NCI-H345 treated with DMSO at 0.1 percent for 48 hours (cell line): ENCODE measurements at regions not wholly inside any gene's neighbourhood (a gene's known extent, or its start where the extent isn't known, plus 50 kb on each side); places are given as distances from the start of the nearest gene placed in this dataset.

Experiments used
- DNase-seq: peaks from one replicate; lab custom pipeline; 2025; ENCODE audit not compliant: unreplicated experiment; lab: John Stamatoyannopoulos, UW

DNA sequence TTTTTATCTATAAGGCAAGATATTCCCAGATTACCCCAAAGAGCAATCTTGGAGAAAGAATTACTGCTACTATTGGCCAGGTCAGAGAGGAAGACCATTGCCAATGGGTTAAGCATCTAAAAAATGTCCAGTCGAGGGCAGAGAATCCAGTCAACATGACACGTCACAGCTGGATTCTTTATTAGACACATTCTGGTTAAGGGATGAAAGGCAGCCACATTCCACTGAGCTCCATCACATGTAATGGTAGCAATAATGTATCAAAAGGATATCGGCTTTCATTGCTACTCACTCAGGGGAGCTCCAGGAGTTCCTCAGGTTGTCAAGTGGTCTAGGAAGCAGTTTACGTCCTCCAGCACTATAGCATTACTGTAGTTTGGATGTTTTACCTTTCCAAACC lies 421.1 kb downstream of the PLOD2 start:
- DNase-seq, result no peak

DNA sequence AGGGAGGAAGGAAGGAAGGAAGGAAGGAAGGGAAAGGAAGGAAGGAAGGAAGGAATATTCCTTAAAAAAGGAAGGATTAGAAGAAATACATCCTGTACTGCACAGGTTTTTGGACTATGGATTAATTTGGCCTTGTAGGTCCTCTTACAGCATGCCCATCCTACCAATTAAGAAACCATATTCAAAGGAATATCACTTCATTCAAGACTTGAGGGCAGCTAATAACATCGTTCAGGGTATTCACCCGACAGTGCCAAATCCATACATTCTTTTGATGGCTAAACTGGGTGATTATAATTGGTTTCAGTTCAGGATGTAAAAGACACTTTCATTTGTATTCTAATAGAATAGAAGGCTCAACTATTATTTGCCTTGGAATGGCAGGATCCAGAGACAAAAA lies 410.3 kb downstream of the PLOD2 start:
- DNase-seq, result no peak

DNA sequence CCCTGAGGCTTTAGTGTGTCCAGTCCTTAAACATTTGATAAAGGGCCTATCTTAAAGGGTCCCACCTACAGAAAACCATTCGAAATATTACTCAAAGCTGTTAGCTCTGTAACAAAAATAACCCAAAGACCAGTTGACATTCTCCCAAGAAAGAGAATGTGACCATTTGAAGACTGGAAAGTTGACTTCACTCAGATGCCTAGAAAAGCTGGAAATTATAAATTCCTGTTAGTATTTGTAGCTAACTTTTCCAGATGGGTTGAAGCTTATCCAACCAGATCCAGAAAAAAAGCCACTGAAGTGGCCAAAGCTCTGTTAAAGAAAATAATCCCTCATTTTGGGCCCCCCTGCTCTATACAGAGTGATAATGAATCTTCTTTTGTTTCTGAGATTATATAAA lies 408.4 kb downstream of the PLOD2 start:
- no peak for DNase-seq

- DNase-seq, result no peak
These were observed 406.2 kb downstream of the PLOD2 start for GRCh38 chr3:145754605-145755289.

DNA sequence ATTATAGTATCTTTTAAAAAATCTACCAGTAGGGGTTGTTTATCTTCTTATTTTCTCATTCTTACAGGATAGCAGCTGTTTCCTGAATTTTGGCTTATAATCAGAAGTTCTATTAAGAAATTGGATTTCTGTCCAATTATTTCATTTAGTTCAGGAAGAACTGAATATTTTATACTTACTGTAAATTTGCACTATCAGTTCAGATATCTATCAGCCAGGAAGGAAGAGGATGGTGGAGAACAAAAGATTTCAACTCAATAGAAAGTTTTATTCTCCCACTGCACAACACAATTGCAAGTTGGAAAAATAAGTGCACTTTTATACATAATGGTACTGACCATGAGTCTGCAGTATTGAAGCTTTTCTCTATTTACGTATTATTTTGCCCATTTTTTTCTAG lies 400.9 kb downstream of the PLOD2 start:
- no peak for DNase-seq

- DNase-seq, result no peak
These were observed 393.1 kb downstream of the PLOD2 start for GRCh38 chr3:145767909-145768308.

- no peak for DNase-seq
These were observed 384.1 kb downstream of the PLOD2 start for GRCh38 chr3:145776782-145777408.

DNA sequence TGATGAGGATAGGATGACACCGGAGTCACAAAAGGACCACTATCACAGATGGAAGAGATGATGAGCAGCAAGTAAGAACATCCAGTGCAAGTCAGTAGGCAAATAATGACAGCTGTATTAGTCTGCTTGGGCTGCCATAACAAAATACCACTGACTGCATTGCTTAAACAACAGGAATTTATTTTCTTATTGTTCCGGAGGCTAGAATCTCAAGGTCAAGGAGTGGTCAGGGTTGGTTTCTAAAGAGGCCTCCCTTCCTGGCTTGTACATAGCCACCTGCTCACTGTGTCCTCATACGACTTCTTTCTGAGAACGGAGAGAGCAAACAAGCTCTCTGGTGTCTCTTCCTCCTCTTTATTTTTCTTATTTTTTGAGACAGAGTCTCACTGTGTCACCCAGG lies 380.7 kb downstream of the PLOD2 start:
- no peak for DNase-seq

GRCh38 chr3:145785668-145786067 lies 375.3 kb downstream of the PLOD2 start:
- DNase-seq, result no peak

- DNase-seq, result no peak
These were observed 363.0 kb downstream of the PLOD2 start for GRCh38 chr3:145798007-145798406.

DNA sequence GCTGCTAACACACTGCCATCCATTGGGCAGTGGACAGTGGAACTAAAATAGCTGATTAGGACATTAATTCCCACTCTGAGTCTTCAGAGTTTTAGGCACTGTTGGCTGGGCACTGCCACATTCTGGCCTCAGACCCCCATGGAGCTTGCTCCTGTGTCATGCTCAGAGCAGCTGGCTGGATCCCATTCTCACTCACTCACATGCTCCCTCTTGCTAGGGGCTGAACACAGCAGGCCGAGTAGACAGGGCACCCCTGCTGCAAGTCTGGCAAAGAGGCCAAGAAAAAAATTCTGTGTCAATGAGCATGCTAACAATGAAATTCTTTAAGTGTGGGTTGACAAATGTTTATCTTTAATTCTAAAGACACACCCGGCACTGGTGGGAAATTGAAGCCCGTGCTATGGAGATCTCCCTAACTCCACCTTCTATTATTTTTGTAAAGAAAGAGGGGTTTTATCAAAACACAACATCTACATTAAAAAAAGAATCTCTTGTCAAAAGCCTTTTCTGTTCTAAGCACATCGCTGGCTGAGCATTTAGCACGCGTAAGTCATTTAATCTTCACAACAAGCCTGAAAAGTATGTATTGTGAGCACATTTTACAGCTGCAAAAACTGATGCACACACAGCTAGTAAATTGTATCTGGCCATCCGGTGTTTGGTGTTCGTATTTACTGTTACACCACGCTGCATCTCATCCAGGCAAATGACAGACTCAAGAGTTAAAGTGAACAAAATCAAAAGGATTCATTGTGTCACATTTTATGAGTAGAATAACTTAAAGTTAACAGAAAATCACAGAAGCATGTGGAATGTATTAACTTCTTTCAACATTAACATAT lies 362.1 kb downstream of the PLOD2 start:
- DNase-seq, result no peak

DNA sequence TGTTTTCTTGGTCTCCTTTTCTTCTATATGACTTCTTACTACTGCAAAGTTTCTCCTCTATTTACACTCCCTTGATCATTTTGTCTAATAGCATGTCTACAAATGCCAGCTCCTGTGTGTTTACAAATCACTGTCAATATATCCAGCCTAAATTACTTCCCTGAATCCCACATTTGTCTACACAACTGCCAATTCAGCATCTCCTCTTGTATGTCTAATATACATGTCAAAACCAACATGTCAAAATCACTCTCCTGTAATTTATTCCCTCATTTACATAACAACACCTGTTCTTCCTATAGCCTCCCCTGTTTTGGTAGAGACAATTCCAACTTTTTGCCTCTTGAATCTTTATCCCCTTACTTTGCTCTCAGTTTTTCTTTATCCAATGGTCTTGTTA lies 359.3 kb downstream of the PLOD2 start:
- no peak for DNase-seq

DNA sequence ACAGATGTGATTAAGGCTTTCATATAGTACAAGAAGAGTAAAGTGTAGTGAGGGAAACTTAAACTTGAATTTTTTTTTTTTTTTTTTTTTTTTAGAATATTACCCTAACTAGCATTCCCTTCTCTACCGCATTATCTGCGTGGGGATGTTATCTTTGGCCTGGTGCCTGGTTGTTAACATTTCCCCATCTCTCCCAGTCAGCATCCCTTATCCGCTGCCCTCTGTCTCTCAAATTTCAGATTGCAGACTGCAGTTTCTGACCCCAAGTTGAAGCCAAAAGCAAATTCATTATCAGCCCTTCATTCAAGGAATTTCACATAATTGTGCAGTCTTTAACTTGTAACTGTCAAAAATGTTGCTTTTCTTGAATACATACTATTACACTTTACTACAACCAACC lies 353.0 kb downstream of the PLOD2 start:
- no peak for DNase-seq

DNA sequence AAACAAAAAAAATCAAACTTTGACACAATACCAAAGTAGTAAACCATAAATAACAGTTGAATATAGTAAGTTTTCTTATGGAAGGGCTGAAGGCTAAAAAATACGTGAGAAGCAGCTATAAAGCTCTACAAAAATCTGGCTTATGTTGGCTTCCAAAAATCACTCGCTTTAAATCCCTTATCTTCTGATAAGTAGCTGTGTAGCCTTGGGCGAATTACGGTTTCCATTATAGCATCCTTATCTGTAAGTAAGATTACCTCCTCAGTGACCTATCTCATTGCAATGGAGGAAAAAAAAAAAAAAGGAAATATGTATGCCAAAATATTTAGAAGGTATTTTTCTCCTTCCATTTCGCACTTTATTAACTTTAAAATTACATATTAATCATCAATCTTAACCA lies 348.6 kb downstream of the PLOD2 start:
- DNase-seq, result no peak

- DNase-seq, result no peak
These were observed 345.1 kb downstream of the PLOD2 start for GRCh38 chr3:145815707-145816413.

- DNase-seq, result no peak
These were observed 343.0 kb downstream of the PLOD2 start for GRCh38 chr3:145817870-145818483.

- DNase-seq, result no peak
These were observed 340.8 kb downstream of the PLOD2 start for GRCh38 chr3:145820170-145820569.

DNA sequence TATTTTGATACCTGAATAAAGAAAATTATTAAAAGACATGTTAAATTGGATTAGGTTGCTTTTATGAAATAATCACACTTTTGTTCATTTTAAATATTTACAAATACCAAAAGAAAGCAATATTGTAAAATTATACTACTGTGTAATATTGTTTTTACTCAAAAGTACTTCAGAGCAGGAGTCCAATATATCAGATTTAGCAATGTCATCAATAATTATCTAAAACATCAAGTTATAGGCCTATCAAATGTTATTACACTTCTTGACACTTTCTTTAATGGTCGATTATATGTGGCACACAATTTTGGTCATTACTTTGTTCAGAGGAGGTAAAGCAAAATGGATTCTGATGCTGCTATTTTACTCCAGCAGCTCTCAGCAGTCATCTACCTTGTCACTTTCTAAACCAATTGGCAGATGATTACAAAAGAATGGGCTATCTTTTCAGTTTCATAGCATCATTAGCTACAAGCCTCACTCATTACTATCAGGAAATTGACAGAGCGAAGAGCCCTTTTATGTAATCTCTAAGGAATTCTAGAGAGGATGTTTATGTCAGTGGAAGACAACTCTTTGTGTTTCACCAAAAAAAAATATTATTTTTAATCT lies 318.6 kb downstream of the PLOD2 start:
- DNase-seq, result no peak

DNA sequence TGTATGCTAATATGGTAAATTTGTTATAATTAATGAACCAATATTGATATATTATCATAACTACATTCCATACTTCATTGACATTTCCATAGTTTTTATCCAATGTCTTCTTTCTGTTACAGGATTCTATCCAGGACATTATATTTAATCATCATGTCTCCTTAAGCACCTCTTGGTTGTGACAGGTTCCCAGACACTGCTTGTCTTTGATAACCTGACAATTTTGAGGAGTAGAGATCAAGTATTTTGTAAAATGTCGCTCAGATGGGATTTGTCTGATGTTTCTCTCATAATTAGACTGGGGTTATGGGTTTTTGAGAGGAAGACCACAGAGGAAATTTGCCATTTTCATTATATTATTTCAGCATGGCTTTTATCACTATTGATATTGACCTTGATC lies 317.4 kb downstream of the PLOD2 start:
- no peak for DNase-seq

DNA sequence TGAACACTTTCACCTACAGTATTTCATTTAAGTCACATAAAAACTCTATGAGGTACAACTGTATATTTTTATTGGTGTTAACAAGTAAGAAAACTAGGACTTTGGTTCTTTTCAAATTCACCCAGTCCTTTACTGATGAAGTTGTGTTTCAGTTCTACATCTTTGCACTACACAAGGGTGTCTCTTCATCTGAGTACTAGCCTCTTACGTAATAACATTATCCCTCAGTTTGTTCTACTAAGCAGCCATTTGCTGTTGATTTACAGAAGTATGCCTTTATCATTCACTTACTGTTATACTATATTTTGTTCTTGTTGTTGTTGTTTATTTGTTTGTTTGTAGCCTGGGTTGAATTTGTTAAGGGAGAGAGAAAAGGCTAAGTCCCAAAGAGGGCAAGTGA lies 311.9 kb downstream of the PLOD2 start:
- no peak for DNase-seq

DNA sequence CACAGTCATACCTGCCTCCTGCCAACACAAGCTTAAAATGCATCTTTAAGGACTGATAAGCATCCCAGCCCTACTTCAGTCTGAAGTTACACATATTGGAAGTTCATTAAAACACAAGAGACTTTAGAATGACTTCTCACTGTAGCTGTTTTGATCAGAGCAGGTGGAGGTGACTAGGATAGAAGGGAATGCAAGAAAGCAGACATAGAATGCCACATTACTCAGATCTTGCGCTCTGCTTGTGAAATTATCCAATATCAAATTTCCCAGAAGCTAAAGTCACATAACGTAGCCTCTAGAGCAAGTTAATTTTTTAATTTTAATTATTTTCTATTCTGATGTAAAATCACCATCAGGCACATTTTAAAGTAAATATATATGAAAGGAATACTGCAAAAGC lies 306.5 kb downstream of the PLOD2 start:
- DNase-seq, result no peak
